GM18502 (cell line): ENCODE measurements at regions not wholly inside any gene's neighbourhood (a gene's known extent, or its start where the extent isn't known, plus 50 kb on each side); places are given as distances from the start of the nearest gene placed in this dataset.

ENCODE experiments used
- ATAC-seq: cut with Tn5 transposase; IDR thresholded peaks from one replicate; pipeline ENCODE4 v1.9.1; 2021; ENCODE audit warnings: mild to moderate bottlenecking; ENCODE audit not compliant: unreplicated experiment, poor library complexity

- no peak for ATAC-seq
Measured at GRCh38 chr21:36626791-36627190, 72.1 kb upstream of the SIM2 start.

GRCh38 chr21:36627242-36627641 lies 71.7 kb upstream of the SIM2 start:
- no peak for ATAC-seq

- ATAC-seq, result no peak
Measured at GRCh38 chr21:36628106-36628505, 70.8 kb upstream of the SIM2 start.

GRCh38 chr21:36628761-36629460 lies 70.0 kb upstream of the SIM2 start:
- no peak for ATAC-seq

- ATAC-seq, result no peak
Measured at GRCh38 chr21:36630485-36631206, 68.3 kb upstream of the SIM2 start.

GRCh38 chr21:36636016-36636415 lies 62.9 kb upstream of the SIM2 start:
- ATAC-seq, result no peak

GRCh38 chr21:36636439-36636838 lies 62.5 kb upstream of the SIM2 start:
- ATAC-seq, result no peak

GRCh38 chr21:36639769-36640168 lies 59.1 kb upstream of the SIM2 start:
- ATAC-seq, result no peak

- no peak for ATAC-seq
Measured at GRCh38 chr21:36640174-36640720, 58.7 kb upstream of the SIM2 start.

- ATAC-seq, result no peak
Measured at GRCh38 chr21:36640721-36641244, 58.1 kb upstream of the SIM2 start.

GRCh38 chr21:36641346-36641745 lies 57.6 kb upstream of the SIM2 start:
- ATAC-seq, result no peak

- ATAC-seq, result no peak
Measured at GRCh38 chr21:36641886-36642285, 57.0 kb upstream of the SIM2 start.

GRCh38 chr21:36642777-36643176 lies 56.1 kb upstream of the SIM2 start:
- ATAC-seq, result no peak

GRCh38 chr21:36643374-36644250 lies 55.3 kb upstream of the SIM2 start:
- no peak for ATAC-seq

- no peak for ATAC-seq
Measured at GRCh38 chr21:36646011-36646410, 52.9 kb upstream of the SIM2 start.

- no peak for ATAC-seq
Measured at GRCh38 chr21:36646645-36647044, 52.3 kb upstream of the SIM2 start.

- ATAC-seq, result no peak
Measured at GRCh38 chr21:36647279-36648093, 51.4 kb upstream of the SIM2 start.
